Occipital lobe (tissue), 1 donor: ENCODE measurements at regions not wholly inside any gene's neighbourhood (a gene's known extent, or its start where the extent isn't known, plus 50 kb on each side); places are given as distances from the start of the nearest gene placed in this dataset.
"Not testable (repeated sequence)": the region's sequence is repeated elsewhere in the genome, so short reads cannot be mapped to it uniquely, and the experiment has no call there.

ENCODE experiments used
- DNase-seq: peaks from one replicate; lab custom pipeline; 2025; lab: John Stamatoyannopoulos, UW

- no peak for DNase-seq
Measured at GRCh38 chr6:90463359-90463758, 123.5 kb downstream of the MAP3K7 start.

GRCh38 chr6:90462102-90462501 lies 124.8 kb downstream of the MAP3K7 start:
- DNase-seq, result no peak

DNA sequence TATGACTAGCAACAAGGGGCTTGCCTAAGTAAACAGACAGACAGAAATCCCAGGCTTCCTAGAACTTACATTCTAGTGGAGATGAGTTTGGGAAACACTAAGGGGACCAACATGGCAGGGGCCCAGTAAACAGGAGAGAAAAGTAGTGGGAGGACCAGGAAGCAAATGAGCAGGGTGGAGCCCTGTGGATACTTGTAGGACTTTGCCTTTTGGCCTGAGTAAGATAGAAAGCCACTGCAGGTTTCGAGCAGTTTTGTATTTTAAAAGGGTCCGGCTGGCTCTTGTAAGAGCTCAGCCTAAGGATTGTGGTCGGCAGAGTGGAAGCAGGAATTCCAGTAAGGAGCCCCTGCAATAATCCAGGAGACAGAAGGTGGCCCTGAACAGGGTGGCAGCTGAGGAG lies 125.5 kb downstream of the MAP3K7 start:
- no peak for DNase-seq

GRCh38 chr6:90460051-90460450 lies 126.8 kb downstream of the MAP3K7 start:
- DNase-seq, result no peak

- DNase-seq, result no peak
Measured at GRCh38 chr6:90459225-90459758, 127.6 kb downstream of the MAP3K7 start.

- DNase-seq, result no peak
Measured at GRCh38 chr6:90458353-90459224, 128.3 kb downstream of the MAP3K7 start.

- no peak for DNase-seq
Measured at GRCh38 chr6:90457867-90458259, 129.0 kb downstream of the MAP3K7 start.

DNA sequence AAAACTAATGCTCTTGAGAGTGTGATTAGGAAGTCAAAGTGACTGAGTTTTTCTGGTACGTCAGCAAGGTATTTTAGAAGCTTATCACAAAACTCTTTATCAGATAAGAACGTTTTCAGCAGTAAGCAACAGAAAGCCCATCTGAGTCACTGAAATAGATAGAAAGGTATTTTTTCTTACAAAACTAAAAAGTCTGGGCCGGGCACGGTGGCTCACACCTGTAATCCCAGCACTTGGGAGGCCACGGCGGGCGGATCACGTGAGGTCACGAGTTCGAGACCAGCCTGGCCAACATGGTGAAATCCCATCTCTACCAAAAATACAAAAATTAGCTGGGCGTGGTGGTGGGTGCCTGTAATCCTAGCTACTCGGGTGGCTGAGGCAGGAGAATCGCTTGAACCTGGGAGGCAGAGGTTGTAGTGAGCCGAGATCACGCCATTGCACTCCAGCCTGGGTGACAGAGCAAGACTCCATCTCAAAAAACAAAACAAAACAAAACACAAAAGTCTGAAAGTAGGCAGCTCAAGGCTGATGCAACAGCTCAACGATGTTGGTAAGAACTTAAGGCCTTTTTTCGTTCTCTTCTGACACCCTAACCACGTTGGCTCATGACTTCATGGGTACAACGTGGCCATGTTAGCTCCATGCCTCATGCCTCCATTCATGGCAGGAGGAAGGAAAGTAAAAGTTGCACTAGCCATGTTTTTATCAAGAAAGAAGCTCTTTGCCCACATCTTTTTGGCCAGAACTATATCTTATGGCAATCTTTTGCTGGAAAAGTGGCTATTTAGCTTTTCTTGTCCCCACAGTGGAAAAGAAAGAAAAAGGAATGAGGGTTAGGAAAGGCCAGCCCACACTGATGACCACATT lies 129.6 kb downstream of the MAP3K7 start:
- not testable (repeated sequence) for DNase-seq

DNA sequence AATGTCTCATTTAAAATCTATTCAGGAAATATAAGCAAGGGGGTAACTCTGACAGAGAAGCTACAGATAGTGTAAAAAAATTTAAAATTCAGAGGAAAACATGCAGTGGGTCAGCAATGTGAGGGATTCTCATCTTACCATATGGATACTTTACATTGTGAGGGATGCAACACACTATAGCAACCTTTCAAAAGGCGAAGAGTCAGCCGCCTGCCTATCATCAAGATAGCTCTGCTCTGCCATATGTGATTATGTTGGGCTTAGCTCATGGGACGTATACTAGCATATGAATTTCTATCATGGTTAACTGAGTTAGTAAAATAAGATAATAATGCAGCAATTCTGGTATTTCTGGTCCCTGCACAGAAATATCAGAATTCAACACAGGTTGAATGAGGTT lies 130.9 kb downstream of the MAP3K7 start:
- DNase-seq, result no peak

- DNase-seq, result no peak
Measured at GRCh38 chr6:90454836-90455427, 131.9 kb downstream of the MAP3K7 start.

DNA sequence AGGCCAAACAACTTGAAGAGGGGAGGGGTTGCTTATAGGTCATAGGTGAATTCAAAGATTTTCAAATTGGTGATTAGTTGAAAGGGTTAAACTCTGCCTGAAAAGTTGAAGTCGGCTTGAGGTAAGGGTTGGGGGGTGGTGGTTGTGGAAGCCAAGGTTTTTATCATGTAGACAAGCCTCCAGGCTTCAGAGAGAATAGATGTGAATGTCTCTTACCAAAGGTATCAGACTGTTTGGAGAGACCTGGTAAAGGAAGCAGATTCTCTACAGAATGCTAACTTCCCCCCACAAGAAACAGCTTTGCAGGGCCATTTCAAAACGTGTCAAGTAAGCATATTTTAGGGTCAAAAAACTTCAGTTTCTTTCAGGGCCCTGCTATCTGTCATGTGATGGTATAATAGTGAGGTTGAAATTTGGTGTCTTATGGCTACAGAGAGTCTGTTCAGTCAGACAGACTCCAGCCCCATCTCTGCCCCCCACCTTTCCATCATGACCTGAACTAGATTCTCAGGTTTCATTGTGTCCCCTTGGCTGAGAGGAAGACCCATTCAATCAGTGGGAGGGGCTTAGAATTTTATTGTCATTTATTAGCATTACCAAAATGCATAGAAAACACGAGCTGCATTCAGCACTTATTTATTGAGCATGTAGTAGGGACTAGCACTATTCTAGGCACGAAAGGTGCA lies 136.5 kb downstream of the MAP3K7 start:
- DNase-seq, result no peak

DNA sequence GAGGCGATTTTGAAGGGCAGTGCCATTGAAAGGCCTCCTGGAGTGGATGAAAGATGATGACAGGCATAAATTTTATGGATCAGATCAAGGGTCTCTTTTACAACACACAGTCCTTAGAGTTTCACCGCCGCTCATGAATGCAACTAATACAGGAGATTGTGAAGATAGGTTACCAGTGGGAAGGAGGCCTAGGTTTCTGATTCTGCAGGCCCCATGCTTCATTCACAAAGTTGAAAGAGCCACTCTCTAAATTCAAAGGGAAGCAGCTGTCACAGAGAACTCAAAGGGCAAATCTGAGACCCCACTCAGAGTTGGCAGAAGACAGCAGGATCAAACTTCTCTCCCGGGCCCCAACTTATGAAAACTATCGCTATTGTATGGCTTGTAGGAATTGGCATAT lies 137.6 kb downstream of the MAP3K7 start:
- DNase-seq, result no peak

DNA sequence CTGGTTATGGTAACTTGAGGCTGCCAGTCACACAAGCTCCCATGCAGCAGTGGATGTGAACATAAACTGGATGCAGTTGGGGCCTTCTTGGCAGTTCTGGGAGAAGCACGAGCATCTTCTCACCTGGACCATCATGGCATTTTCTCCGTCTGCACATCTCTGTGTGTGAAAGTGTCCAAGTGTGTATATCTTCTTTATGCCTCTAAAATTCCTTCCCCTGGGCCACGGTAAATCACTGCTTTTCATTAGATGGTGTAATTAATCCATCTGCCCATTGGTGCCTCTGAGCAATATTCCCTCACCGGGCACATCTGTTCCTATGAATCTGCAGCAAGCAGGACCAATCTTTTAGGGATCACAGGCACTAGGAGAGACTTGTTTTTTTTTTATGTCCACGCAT lies 138.0 kb downstream of the MAP3K7 start:
- no peak for DNase-seq

- no peak for DNase-seq
Measured at GRCh38 chr6:90446164-90446563, 140.7 kb downstream of the MAP3K7 start.

DNA sequence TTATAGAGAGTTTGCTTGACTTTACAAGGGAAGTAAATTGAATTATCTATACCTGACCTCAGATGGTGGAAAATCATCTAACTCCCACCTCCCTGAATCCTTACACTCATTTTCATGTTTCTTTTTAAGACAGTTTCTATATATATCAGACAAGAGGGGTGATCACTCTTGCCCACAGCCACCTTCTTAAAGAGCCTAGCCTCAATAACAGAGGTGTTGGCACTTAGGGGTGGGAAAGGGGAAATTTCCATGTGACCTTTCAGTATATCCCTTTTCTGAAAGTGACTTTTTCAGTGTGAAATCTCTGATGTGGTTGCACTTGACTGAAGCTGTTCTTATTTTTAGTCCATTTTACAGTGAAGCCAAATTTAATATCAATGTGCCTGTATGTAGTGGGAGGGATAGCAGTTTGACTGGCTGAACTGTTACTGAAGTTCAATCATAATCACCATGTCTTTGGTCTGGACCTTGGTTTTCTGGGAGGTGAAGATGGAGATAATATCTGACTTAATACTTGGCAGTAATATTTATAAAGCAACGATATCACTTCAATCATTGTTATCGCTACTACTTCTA lies 141.3 kb downstream of the MAP3K7 start:
- DNase-seq, result no peak

DNA sequence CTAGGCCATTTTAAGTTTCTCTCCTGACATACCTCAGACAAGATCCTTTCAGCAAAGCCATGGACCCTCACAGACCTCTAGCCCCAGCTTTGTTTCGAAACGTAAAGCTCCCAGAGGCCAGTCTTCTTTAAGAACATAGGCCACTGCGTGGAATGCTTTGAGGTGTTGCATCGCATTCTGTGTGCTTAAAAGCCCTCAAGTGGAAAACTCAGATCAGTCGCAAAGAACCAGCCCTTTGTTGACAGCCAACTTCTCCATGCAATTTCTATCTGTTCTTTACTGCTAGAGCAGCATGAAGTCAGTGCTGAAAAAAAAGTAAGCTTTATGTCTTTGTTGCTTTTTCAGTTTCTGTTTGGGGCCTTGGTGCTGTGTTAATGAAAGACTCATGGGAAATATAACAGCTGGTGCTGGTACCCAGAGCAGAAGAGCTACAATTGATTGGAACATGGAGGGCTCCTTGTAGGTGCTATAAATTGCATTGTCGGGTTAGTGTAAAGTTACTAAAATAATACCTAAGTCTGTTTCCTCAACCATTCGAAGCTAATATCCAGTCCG lies 142.6 kb downstream of the MAP3K7 start:
- no peak for DNase-seq

DNA sequence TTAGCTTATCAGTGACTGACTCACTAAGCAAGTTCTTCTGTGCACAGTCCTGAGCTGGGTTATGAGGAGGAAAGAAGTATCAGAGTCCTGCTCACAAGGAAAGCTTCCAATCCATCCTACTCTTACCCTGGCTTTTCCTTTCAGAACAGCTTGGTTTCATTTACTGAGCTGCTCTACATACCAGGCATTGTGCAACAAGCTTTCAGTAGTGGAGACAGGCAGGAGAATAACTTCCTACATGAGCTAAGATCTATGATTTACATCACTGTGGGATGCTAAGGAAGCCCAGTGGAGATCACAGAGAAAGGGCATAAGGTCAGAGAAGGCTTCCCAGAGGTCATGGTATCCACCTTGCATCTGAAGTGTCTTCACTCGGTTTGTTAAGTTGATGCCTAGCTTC lies 144.5 kb downstream of the MAP3K7 start:
- DNase-seq, result no peak

DNA sequence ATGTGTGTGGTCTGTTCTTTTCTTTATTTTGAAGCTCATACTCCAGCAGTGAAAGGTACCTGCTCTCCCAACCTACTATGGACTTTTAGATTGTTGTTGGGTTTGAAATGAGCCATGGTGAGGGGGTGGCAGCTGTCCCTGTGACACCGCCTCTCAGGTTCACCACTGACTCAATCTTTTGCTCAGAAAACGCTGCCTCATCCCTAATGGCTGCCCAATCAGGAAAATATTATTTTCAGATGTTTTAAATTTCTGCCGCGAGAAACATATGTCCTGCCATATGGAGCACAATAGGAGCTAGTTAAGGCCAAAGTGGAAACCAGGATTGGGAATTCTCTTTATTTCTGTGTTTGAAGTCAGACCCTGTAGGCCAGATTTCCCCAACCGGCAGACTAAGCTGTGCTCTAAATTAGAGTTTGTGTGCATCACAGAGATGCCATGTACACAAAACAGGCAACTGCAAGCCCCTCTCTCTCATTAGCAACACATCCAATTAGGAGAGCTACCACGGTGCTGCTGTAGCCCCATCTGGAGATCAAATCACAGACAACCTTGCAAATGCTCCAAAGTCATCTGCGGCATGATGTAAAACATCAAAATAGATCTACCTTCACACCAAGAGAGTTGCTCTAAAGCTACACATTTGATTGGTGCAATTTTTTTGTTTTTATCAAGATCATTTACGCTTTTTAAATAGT lies 144.1 kb upstream of the BACH2 start:
- no peak for DNase-seq

DNA sequence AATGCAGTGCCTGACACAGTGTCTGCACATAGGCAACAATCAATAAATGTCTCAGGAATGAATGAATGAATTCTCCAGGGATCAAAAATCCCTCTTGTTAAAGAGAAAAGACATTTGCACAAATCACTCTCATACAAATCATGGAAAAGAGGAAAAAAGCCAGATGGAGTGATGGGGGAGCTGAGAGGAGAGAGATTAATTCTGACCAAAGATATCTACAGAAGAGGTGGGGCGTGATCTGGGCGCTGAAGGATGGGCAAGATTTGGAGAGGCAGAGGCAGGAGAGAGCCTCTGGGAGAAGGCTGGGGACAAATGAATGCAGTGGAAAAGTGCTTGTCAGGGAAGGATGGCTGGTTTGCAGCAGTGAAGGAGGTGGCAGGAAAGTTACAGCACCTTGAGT lies 142.9 kb upstream of the BACH2 start:
- no peak for DNase-seq

DNA sequence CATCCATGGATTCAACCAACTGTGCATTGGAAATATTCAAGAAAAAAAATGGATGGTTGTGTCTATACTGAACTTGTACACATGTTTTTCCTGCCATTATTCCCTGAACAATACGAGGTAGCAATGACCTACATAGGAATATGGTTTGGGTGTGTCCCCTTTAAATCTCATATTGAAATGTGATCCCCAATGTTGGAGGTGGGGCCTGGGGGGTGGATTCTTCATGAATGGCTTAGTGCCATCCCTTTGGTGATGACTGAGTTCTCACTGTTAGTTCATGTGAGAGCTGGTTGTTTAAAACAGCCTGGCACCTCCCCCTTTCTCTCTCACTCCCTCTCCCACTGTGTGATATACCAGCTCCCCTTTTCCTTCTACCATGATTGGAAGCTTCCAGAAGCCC lies 139.8 kb upstream of the BACH2 start:
- no peak for DNase-seq
